ENCODE measurements at regions not wholly inside any gene's neighbourhood (a gene's known extent, or its start where the extent isn't known, plus 50 kb on each side); places are given as distances from the start of the nearest gene placed in this dataset.
"Not testable (repeated sequence)": the region's sequence is repeated elsewhere in the genome, so short reads cannot be mapped to it uniquely, and the experiment has no call there.

- POLR2A ChIA-PET (ENCODE audit: low non-redundant PET); H3K27ac ChIP-seq; CTCF ChIA-PET; DNase-seq (ENCODE audit: low spot score): not testable (repeated sequence)
Observed at GRCh38 chr7:65558584-65558983, 184.9 kb downstream of the ZNF92 start.

DNA sequence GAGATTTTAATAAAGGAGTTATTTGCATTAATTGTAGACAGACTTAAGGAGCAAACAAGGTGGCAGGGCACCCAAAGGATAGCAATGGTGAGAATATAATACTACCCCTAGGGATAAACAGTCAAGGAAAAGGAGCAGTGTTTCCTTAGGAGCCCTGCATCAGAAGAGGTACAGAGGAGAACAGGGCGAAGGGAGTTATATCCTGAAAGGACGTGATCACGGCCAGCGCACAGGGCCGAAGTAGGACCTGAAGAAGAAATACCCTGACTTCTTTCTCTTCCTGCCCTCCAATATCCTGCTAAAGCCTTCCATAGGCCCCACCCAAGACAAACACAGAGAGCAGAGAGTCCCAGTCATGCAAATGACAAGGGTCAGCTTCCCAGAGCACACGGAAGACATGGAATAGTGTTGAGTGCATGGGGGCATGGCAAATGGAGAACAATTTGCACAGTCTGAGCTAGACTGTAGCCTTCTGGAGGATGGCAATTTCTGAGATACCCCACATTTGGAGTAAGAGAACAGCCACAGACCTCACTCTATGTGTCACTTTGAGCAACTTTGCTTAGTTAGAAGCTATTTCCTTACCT is 188.2 kb downstream of the ZNF92 start:
- CTCF ChIA-PET; DNase-seq (ENCODE audit: low spot score); POLR2A ChIA-PET (ENCODE audit: low non-redundant PET); H3K27ac ChIP-seq: not testable (repeated sequence)

DNA sequence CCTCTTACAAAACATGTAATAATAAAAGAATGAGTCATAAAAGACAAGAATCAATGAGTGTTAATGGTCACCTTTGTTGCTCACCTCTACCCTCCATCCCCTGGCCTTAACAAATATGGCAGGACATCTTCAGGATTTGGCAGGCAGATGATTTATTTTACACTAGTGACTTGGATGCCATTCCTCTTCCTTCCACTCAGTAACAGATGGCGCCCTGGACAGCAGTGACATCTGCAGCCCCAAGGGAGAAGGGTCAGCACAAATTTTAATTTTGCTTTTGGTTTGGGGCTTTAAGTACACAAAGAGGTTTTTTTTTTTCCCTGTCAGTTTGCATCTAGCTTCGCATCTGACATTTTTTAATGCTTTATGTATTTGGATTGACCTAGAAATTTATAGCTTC is 188.9 kb downstream of the ZNF92 start:
- CTCF ChIA-PET; POLR2A ChIA-PET (ENCODE audit: low non-redundant PET); H3K27ac ChIP-seq; DNase-seq (ENCODE audit: low spot score): not testable (repeated sequence)

DNA sequence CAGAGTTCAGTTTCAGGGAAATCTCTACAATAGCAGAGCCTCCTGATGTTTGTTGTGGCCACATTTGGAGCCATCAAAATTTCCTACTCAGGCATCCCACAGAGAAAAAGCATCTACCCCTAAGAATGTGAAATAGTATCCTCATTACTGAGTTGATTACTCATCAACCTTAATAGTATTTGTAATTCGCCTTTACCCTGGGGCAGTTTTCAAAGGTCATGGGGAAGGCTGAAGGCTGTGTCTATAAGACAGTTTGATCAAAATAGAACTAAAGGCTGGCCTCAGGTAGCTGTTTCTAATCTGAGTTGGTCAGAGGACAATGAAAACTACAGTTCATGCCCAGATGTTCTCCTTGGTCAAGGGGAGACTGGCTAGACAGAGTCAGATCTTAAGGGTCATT is 189.7 kb downstream of the ZNF92 start:
- CTCF ChIA-PET; DNase-seq (ENCODE audit: low spot score); POLR2A ChIA-PET (ENCODE audit: low non-redundant PET): not testable (repeated sequence)

DNA sequence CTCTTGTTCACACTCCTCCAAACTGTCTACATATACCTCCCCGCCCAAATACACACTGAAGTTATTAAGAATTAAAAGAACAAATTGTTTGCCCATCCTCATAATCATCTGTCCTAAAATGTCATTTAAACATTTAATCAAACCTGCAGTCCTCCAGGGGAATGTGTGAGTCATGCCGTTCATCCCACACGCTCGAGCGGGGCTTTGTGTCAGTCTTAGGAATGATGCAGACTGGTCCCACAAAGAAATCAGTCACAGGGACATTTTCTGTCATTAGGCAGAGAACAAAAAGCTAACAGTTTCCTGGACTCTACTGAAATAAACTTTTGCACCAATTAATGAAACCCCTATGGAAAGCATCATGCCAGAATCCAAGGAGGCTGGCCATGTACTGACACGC is 194.6 kb downstream of the ZNF92 start:
- DNase-seq (ENCODE audit: low spot score); CTCF ChIA-PET; H3K27ac ChIP-seq; POLR2A ChIA-PET (ENCODE audit: low non-redundant PET): not testable (repeated sequence)

More for the DNA sequence above, 189.7 kb downstream of the ZNF92 start:
- H3K27ac ChIP-seq = not testable (repeated sequence)

- H3K27ac ChIP-seq; DNase-seq (ENCODE audit: low spot score); CTCF ChIA-PET; POLR2A ChIA-PET (ENCODE audit: low non-redundant PET): not testable (repeated sequence)
Observed at GRCh38 chr7:65570990-65571389, 197.3 kb downstream of the ZNF92 start.

- H3K27ac ChIP-seq; DNase-seq (ENCODE audit: low spot score); POLR2A ChIA-PET (ENCODE audit: low non-redundant PET): not testable (repeated sequence)
- CTCF ChIA-PET = interaction anchor here (0.6 kb wide), 1 partner anchor 669 kb away, joined by 4 read pairs; the partner anchor contains the start of gene ZNF273
Observed at GRCh38 chr7:65572581-65572980, 198.9 kb downstream of the ZNF92 start.

DNA sequence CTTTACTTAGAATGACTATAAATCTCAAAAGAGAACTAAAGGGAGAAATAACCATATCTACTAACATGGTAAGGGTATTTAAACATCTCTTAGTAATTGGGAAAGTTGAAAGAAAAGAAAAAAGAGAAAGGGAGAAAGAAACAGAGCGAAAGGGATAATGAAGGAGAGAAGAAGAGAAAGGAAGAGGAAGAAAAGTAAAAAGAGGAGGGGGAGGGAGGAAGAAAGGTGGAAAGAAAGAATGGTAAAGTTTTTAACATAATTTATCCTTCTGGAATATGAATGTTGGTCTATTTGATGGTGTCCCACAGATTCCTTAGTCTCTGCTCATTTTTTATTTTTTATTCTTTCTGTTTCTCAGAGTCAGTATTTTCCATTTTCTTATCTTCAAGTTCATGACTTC is 202.7 kb downstream of the ZNF92 start:
- H3K27ac ChIP-seq; CTCF ChIA-PET; DNase-seq (ENCODE audit: low spot score); POLR2A ChIA-PET (ENCODE audit: low non-redundant PET): not testable (repeated sequence)

- CTCF ChIA-PET; POLR2A ChIA-PET (ENCODE audit: low non-redundant PET); DNase-seq (ENCODE audit: low spot score); H3K27ac ChIP-seq: not testable (repeated sequence)
Observed at GRCh38 chr7:65582518-65583119, 209.0 kb downstream of the ZNF92 start.

DNA sequence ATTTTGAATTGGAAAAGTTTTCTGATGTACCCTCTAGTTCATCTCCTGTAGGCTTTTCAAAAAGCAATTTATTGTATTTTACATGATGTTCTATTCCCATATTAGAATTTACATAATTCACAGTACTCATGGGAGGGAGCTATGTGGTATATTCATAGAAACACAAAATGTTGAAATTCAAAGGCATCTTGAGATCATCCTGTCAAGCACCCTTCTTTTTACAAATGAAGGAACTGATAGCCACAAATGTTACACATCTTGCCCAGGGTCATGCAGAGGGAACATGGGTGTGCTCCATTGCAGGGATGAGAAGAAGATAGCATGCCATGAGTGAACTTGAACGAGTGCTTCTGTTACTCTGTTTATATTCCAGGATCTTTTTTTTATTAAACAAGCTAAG is 228.8 kb downstream of the ZNF92 start:
- CTCF ChIA-PET; H3K27ac ChIP-seq; POLR2A ChIA-PET (ENCODE audit: low non-redundant PET); DNase-seq (ENCODE audit: low spot score): not testable (repeated sequence)

- ChIA-PET CTCF (no interaction called here), POLR2A (ENCODE audit: low non-redundant PET) (no interaction called here)
- TF ChIP-seq, protein P1, sequence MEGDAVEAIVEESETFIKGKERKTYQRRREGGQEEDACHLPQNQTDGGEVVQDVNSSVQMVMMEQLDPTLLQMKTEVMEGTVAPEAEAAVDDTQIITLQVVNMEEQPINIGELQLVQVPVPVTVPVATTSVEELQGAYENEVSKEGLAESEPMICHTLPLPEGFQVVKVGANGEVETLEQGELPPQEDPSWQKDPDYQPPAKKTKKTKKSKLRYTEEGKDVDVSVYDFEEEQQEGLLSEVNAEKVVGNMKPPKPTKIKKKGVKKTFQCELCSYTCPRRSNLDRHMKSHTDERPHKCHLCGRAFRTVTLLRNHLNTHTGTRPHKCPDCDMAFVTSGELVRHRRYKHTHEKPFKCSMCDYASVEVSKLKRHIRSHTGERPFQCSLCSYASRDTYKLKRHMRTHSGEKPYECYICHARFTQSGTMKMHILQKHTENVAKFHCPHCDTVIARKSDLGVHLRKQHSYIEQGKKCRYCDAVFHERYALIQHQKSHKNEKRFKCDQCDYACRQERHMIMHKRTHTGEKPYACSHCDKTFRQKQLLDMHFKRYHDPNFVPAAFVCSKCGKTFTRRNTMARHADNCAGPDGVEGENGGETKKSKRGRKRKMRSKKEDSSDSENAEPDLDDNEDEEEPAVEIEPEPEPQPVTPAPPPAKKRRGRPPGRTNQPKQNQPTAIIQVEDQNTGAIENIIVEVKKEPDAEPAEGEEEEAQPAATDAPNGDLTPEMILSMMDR (conservative IDR thresholded peaks at IDR 0.05; ENCODE audit: low read depth) = no peak
- no peak overlapping the region for H3K27ac ChIP-seq
- DNase-seq (ENCODE audit: low spot score) = no peak
Observed at GRCh38 chr7:65609131-65609530, 235.5 kb downstream of the ZNF92 start.

GRCh38 chr7:65613644-65614289 is 240.1 kb downstream of the ZNF92 start:
- DNase-seq (ENCODE audit: low spot score); CTCF ChIA-PET; POLR2A ChIA-PET (ENCODE audit: low non-redundant PET); H3K27ac ChIP-seq: not testable (repeated sequence)

- POLR2A ChIA-PET (ENCODE audit: low non-redundant PET); DNase-seq (ENCODE audit: low spot score); CTCF ChIA-PET; H3K27ac ChIP-seq: not testable (repeated sequence)
Observed at GRCh38 chr7:65616111-65616510, 242.5 kb downstream of the ZNF92 start.

DNA sequence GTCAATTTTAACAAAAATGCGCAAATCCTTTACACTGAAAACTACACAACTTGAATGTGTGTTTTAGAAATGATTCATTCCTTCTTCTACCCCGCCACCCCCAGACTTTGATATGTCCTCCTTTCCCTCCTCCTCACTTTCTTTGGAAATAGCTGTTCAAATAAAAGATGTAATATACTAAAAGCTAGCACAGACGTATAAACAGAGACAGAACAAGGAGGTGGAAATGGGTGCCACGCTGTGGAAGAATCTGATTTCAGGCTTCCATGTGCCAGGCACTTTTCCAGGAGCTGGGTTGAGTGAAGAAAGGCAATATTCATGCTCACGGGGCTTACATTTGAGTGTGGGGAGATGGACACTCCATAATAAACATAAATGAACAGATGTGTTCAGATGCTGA is 246.6 kb downstream of the ZNF92 start:
- POLR2A ChIA-PET (ENCODE audit: low non-redundant PET); H3K27ac ChIP-seq; DNase-seq (ENCODE audit: low spot score); CTCF ChIA-PET: not testable (repeated sequence)
